MM.1S (cell line): ENCODE measurements at regions not wholly inside any gene's neighbourhood (a gene's known extent, or its start where the extent isn't known, plus 50 kb on each side); places are given as distances from the start of the nearest gene placed in this dataset.

ENCODE experiments used
- DNase-seq: peaks from one replicate; pipeline ENCODE4 v3.0.0-alpha.2; 2015
- H2AFZ ChIP-seq: fragments of 300-600 bp; sonication (generic); 2 replicates; pipeline ENCODE4 v1.6.0; 2016; ENCODE audit warnings: antibody characterized with exemption, low read length
- H3F3A ChIP-seq: fragments of 300-600 bp; sonication (generic); 2 replicates; pipeline ENCODE4 v1.6.1; 2016; ENCODE audit warnings: mild to moderate bottlenecking, antibody characterized with exemption, low read length, moderate library complexity, mixed read lengths; ENCODE audit not compliant: insufficient read depth
- H3K27ac ChIP-seq: fragments of 300-600 bp; sonication (generic); 2 replicates; pipeline ENCODE4 v1.5.1; 2016; ENCODE audit warnings: mild to moderate bottlenecking, low read length
- H3K27me3 ChIP-seq: fragments of 300-600 bp; sonication (generic); replicated peaks from 2 replicates; pipeline ENCODE4 v1.6.0; 2016; ENCODE audit warnings: low read length; ENCODE audit not compliant: insufficient read depth
- H3K36me3 ChIP-seq: fragments of 300-600 bp; sonication (generic); replicated peaks from 2 replicates; pipeline ENCODE4 v1.6.1; 2016; ENCODE audit warnings: mild to moderate bottlenecking, low read length, mixed read lengths; ENCODE audit not compliant: insufficient read depth
- H3K4me1 ChIP-seq: fragments of 300-600 bp; sonication (generic); 2 replicates; pipeline ENCODE4 v1.6.1; 2016; ENCODE audit warnings: low read length, mixed read lengths
- H3K4me2 ChIP-seq: fragments of 300-600 bp; sonication (generic); 2 replicates; pipeline ENCODE4 v1.6.0; 2016; ENCODE audit warnings: low read depth, low read length
- H3K4me3 ChIP-seq: fragments of 300-600 bp; sonication (generic); 2 replicates; pipeline ENCODE4 v1.5.1; 2016; ENCODE audit warnings: low read length, mixed read lengths
- H3K79me2 ChIP-seq: fragments of 300-600 bp; sonication (generic); 2 replicates; pipeline ENCODE4 v1.6.1; 2016; ENCODE audit warnings: mixed run types, low read length, mixed read lengths
- H3K9ac ChIP-seq: fragments of 300-600 bp; sonication (generic); 2 replicates; pipeline ENCODE4 v1.6.1; 2016; ENCODE audit warnings: low read length, mixed read lengths
- H3K9me2 ChIP-seq: fragments of 300-600 bp; sonication (generic); replicated peaks from 2 replicates; pipeline ENCODE4 v1.6.1; 2016; ENCODE audit warnings: mild to moderate bottlenecking, low read length, mixed read lengths; ENCODE audit not compliant: insufficient read depth
- H3K9me3 ChIP-seq: fragments of 300-600 bp; sonication (generic); replicated peaks from 2 replicates; pipeline ENCODE4 v1.6.1; 2016; ENCODE audit warnings: mild to moderate bottlenecking, low read length, mixed read lengths; ENCODE audit not compliant: insufficient read depth
- H4K20me1 ChIP-seq: fragments of 300-600 bp; sonication (generic); 2 replicates; pipeline ENCODE4 v1.6.1; 2016; ENCODE audit warnings: mild to moderate bottlenecking, low read length, moderate library complexity, mixed read lengths; ENCODE audit not compliant: insufficient read depth
- CTCF ChIP-seq: fragments of 300-600 bp; sonication (generic); IDR thresholded peaks from 2 replicates; pipeline ENCODE4 v1.5.1; 2016; ENCODE audit warnings: antibody characterized with exemption, low read length, mixed read lengths
- EZH2 ChIP-seq: fragments of 300-600 bp; sonication (generic); optimal IDR thresholded peaks from 2 replicates; pipeline ENCODE3; 2017; ENCODE audit warnings: low read depth, mild to moderate bottlenecking, antibody characterized with exemption, low read length, mixed read lengths
- EZH2phosphoT487 ChIP-seq: fragments of 300-600 bp; sonication (generic); IDR thresholded peaks from 2 replicates; pipeline ENCODE4 v1.6.1; 2018; ENCODE audit warnings: antibody characterized with exemption, low read length

GRCh38 chr18:77983270-77983669, 733.6 kb downstream of the GALR1 start:
- Histone ChIP-seq H3K4me2 (no peak overlapping the region), H3K79me2 (no peaks in the 10 kb centered on the region), H3K9ac (no peak overlapping the region), H3K4me3 (no peak overlapping the region), H2AFZ (no peak overlapping the region), H3K36me3 (no peaks in the 10 kb centered on the region), H3K9me2 (no peaks in the 10 kb centered on the region), H3K27me3 (no peaks in the 10 kb centered on the region), H3K4me1 (no peaks in the 10 kb centered on the region), H3K9me3 (no peaks in the 10 kb centered on the region), H3F3A (no peaks in the 10 kb centered on the region), H4K20me1 (no peaks in the 10 kb centered on the region), H3K27ac (no peak overlapping the region)
- no peak for TF ChIP-seq CTCF
- TF ChIP-seq EZH2phosphoT487, result no peak
- no peak for TF ChIP-seq EZH2
- DNase-seq, result no peak

- H3K36me3 ChIP-seq, result no peaks in the 10 kb centered on the region
- no peak overlapping the region for H3K9ac ChIP-seq
- no peak overlapping the region for H3K27ac ChIP-seq
- H4K20me1 ChIP-seq, result no peaks in the 10 kb centered on the region
- H3K4me3 ChIP-seq, result no peak overlapping the region
- no peak for DNase-seq
- H3K4me2 ChIP-seq, result no peak overlapping the region
- no peaks in the 10 kb centered on the region for H3F3A ChIP-seq
- H3K4me1 ChIP-seq, result no peaks in the 10 kb centered on the region
- TF ChIP-seq CTCF (no peak), EZH2 (no peak), EZH2phosphoT487 (no peak)
- H3K9me3 ChIP-seq, result no peaks in the 10 kb centered on the region
- H3K9me2 ChIP-seq, result no peaks in the 10 kb centered on the region
- no peaks in the 10 kb centered on the region for H3K27me3 ChIP-seq
- H3K79me2 ChIP-seq, result no peaks in the 10 kb centered on the region
- H2AFZ ChIP-seq, result no peak overlapping the region
Measured at GRCh38 chr18:77984178-77984577, 734.5 kb downstream of the GALR1 start.

GRCh38 chr18:77984833-77985232, 735.2 kb downstream of the GALR1 start:
- Histone ChIP-seq H4K20me1 (no peaks in the 10 kb centered on the region), H3K79me2 (no peaks in the 10 kb centered on the region), H3K9ac (no peak overlapping the region), H3K4me1 (no peaks in the 10 kb centered on the region), H3K36me3 (no peaks in the 10 kb centered on the region), H2AFZ (no peak overlapping the region), H3K9me2 (no peaks in the 10 kb centered on the region), H3K4me2 (no peak overlapping the region), H3K27ac (no peak overlapping the region), H3K9me3 (no peaks in the 10 kb centered on the region), H3K4me3 (no peak overlapping the region), H3F3A (no peaks in the 10 kb centered on the region), H3K27me3 (no peaks in the 10 kb centered on the region)
- DNase-seq, result no peak
- TF ChIP-seq EZH2phosphoT487 (no peak), EZH2 (no peak), CTCF (no peak)
